Mucosa of descending colon (tissue), 3 donors: ENCODE measurements at regions not wholly inside any gene's neighbourhood (a gene's known extent, or its start where the extent isn't known, plus 50 kb on each side); places are given as distances from the start of the nearest gene placed in this dataset.

Experiments used
- ATAC-seq: fragments of 200-7000 bp; cut with Tn5 transposase; one replicate; pipeline ENCODE4 v1.9.1; 2020; ENCODE audit warnings: mild to moderate bottlenecking, moderate library complexity
- DNase-seq, 3 donors: peaks; one replicate each; pipeline ENCODE4 v3.0.0-alpha.2; 2020
- H3K36me3 ChIP-seq: fragments of 200-600 bp; one replicate; pipeline ENCODE4 v1.8.0; 2021; ENCODE audit warnings: low read depth, mild to moderate bottlenecking
- H3K4me1 ChIP-seq: fragments of 200-600 bp; one replicate; pipeline ENCODE4 v1.8.0; 2021; ENCODE audit warnings: low read depth, mild to moderate bottlenecking
- H3K4me3 ChIP-seq: fragments of 200-600 bp; one replicate; pipeline ENCODE4 v1.8.0; 2021; ENCODE audit warnings: mild to moderate bottlenecking
- H3K9me3 ChIP-seq: fragments of 200-600 bp; one replicate; pipeline ENCODE4 v1.8.0; 2021; ENCODE audit warnings: mild to moderate bottlenecking
- CTCF ChIP-seq: fragments of 200-600 bp; IDR thresholded peaks from one replicate; pipeline ENCODE4 v1.8.0; 2022; ENCODE audit warnings: antibody characterized with exemption, mild to moderate bottlenecking
- intact Hi-C, 2 donors: fragments of 100-400 bp; cut with DNase I in 1 of 2; cut with micrococcal nuclease in 1 of 2; formaldehyde crosslinking; loops; one replicate each; pipeline versions ENCODE4 v1.11.0 to v1.11.1; 2022; cut with DNase I, micrococcal nuclease
- donor health status: DM: no; HTN: no; CAD: no; lungs with moderate emphysema.
- donor health status: DM: no; HTN: no; CAD: no.
- donor health status: DM: no; HTN: yes; CAD: no.

DNA sequence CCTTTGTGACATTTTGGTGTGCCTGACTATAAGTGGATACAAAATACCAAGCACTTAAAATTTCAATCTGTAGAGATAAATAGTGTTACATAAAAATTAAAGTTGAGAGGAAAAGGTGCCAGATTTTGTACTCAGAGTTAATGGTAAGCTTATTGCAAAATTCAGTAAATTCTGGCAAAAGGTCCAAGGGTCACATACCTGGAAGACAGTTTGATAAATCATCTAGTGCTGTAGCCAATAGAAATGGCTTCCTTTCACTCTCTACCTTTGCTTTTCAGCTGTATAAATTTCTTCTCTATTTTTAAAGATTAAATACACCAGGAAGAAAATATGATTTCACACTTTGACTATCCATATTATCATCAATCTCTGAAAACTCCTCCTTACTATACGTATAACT lies 690.2 kb upstream of the NRSN1 start:
- H3K4me1 ChIP-seq: no peaks in the 10 kb centered on the region
- H3K9me3 ChIP-seq: no peaks in the 10 kb centered on the region
- no peaks in the 10 kb centered on the region for H3K36me3 ChIP-seq
- no peak overlapping the region for H3K4me3 ChIP-seq
- intact Hi-C loops: no loop called here
- DNase-seq: no peak
- no peak for TF ChIP-seq CTCF
- ATAC-seq: no peak

- ATAC-seq: no peak
- Histone ChIP-seq H3K4me3 (no peak overlapping the region), H3K9me3 (no peaks in the 10 kb centered on the region), H3K4me1 (no peaks in the 10 kb centered on the region), H3K36me3 (no peaks in the 10 kb centered on the region)
- no peak for TF ChIP-seq CTCF
- no peak for DNase-seq
- intact Hi-C loops: no loop called here
These were observed 684.1 kb upstream of the NRSN1 start for GRCh38 chr6:23441808-23442461.

DNA sequence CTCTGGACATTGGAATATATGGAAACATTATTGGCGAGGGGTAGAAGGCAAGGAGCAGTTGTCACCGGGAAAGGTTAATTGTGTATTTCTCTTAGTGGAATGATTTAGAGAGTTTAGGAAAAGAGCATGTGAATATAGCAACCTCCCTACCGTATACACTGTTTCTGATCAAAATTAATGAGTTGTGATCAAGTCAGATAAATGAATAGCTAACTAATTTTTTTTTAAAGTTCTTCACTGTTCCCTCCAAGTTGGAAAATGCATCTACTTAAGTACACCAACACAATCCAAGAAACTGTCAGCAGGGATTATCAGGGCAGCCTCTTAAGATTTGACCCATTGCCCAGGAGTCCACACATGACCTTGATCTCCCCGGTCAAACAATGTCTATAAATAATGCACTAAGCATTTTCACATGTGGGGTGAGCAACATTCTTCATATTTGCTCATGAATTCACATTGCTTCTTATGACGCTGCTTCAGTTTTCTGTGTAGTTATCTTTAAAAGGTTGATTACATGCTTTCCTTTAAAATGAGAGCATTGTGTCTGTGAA lies 680.8 kb upstream of the NRSN1 start:
- DNase-seq (no peak), ATAC-seq (no peak)
- intact Hi-C loops: no loop called here
- no peaks in the 10 kb centered on the region for H3K36me3 ChIP-seq
- H3K9me3 ChIP-seq: no peaks in the 10 kb centered on the region
- no peaks in the 10 kb centered on the region for H3K4me1 ChIP-seq
- H3K4me3 ChIP-seq: no peak overlapping the region
- TF ChIP-seq CTCF: no peak

GRCh38 chr6:23446469-23446967 lies 679.5 kb upstream of the NRSN1 start:
- no peaks in the 10 kb centered on the region for H3K36me3 ChIP-seq
- no peaks in the 10 kb centered on the region for H3K9me3 ChIP-seq
- intact Hi-C loops: no loop called here
- TF ChIP-seq CTCF: no peak
- no peak overlapping the region for H3K4me3 ChIP-seq
- DNase-seq (no peak), ATAC-seq (no peak)
- H3K4me1 ChIP-seq: no peaks in the 10 kb centered on the region

DNA sequence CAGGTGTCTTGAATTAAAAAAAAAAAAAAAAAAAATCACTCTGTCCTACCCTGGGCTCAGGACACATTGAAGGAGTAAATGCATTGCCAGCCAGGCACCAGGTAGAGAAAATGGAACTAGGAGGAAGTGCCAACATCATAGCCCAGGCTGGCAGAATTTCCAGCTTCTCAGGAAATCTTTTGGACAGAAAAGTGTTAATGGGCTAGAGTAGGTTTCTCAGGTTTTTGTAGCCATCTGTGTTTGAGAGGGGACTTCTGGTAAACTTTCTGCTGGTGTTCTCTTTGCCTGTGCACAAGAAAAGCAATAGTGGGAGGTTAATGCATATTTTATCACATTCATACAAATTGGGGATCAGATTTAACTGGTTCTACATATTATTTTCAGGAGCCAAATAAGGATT lies 678.3 kb upstream of the NRSN1 start:
- H3K9me3 ChIP-seq: no peaks in the 10 kb centered on the region
- intact Hi-C loops: no loop called here
- TF ChIP-seq CTCF: no peak
- no peaks in the 10 kb centered on the region for H3K36me3 ChIP-seq
- no peaks in the 10 kb centered on the region for H3K4me1 ChIP-seq
- no peak overlapping the region for H3K4me3 ChIP-seq
- no peak for ATAC-seq
- DNase-seq: no peak
